HG03159 (cell line): ENCODE measurements at regions not wholly inside any gene's neighbourhood (a gene's known extent, or its start where the extent isn't known, plus 50 kb on each side); places are given as distances from the start of the nearest gene placed in this dataset.
"Not testable (repeated sequence)": the region's sequence is repeated elsewhere in the genome, so short reads cannot be mapped to it uniquely, and the experiment has no call there.

Source experiments
- ATAC-seq: cut with Tn5 transposase; IDR thresholded peaks from one replicate; pipeline ENCODE4 v1.9.1; 2021; ENCODE audit warnings: mild to moderate bottlenecking, moderate library complexity; ENCODE audit not compliant: unreplicated experiment

DNA sequence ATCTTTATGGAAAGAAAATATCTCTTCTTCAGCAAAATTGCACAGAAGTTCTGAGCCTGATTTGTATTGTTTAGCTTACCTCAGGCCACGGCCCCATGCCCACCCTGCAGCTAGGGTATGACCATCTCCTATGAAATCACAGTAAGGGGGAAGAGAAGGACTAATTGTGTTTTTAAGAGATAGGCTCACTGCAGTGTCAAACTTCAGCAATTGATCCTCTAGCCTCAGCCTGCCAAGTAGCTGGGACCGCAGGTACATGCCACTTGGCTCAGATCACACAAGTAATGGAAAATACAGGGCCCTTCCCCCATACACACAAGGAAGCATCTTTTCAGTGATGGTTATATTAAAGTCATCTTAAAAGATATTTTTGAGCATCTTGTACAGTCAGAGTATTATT, 60.0 kb downstream of the DMAC1 start:
- no peak for ATAC-seq

DNA sequence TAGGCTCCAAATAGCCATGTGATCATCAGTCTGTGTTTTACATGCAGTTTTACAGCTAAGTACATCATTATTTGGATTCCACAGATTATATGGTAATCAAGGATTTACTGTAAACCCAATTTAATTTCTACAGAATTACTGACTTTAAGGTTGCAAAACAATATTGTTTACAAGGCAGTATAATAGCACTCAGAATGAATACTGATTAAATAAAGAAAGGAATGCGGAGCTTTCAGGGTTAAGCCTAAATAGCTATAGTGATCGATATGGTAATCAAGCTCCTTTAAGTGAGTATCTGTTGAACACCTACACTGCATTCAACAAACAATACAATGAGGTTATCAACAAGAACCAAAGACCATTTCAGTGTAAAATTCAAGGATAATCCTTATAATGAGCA, 64.3 kb downstream of the DMAC1 start:
- no peak for ATAC-seq

DNA sequence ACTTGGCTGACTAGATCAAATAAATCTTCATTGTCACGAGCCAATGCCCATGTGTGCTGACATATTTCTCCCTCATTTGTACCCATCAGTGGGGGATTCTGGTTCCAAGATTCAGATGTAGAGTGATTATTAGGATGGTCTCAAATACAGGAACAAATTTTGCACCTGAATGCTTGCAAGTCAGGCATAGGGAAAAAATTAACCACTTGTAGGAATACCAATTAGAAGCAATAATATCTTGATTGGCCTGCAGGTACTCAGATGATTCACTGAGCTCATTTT, 69.5 kb downstream of the DMAC1 start:
- ATAC-seq, result no peak

DNA sequence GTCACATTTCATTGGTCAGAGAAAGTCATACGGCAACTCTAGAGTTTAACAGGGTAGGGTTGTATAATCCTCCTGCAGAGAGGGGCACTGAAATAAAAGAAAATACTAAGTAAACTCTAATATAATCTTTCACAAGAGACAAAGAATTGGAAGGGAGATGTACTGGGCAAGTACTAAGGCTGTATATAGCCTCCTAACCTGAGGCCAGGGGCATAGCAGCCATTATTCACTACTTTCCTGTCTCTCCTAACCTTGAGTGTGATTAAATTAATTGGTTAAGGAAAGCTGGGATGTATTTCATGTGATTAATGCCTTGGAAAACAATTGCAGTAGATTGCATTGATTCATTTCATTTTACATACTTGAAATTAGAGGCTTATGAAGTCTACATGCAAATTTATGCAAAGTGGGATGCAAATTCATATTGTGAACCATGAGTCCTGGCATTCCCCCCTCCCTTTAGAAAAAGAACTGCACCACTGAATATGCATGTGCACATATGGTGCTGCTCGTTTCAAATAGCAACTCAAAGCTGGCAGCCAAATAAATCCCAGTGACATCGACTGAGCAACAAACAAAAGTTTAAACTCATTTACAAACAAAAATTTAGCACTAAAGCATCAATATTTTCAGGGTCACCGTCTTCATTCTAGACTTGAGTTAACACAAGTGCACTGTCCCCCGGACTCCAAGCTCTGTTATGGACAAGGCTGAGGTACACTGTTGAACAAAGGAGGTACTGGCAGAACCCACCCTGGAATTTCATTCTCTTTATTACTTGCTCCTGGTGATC, 70.0 kb downstream of the DMAC1 start:
- no peak for ATAC-seq

DNA sequence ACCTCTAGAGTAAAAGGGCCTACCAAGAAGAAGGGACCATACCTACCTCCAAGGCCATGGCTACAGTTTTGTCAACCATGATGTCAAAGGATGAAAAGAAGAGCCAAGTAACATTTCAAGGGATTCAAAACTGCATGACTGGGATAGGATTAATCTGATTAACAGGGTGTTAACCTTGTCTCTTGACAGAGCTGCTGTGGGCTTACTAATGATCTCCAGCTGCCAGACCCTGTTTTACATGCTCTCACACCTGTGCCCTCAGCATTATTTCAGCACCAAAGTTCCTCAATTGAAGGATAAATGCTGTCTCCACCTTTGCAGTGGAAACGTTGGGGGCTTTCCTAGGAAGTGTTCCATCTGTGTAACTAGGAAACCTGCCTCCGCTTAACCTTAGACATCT, 78.3 kb downstream of the DMAC1 start:
- no peak for ATAC-seq

DNA sequence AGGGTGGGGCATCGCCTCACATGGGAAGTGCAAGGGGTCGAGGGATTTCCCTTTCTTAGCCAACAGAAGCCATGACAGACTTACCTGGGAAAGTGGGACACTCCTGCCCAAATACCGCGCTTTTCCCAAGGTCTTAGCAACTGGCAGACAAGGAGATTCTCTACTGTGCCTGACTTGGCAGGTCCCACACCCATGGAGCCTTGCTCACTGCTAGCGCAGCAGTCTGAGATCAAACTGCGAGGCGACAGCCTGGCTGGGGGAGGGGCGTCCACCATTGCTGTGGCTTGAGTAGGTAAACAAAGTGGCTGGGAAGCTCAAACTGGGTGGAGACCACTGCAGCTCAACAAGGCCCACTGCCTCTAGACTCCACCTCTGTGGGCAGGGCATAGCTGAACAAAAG, 86.5 kb downstream of the DMAC1 start:
- ATAC-seq, result not testable (repeated sequence)

DNA sequence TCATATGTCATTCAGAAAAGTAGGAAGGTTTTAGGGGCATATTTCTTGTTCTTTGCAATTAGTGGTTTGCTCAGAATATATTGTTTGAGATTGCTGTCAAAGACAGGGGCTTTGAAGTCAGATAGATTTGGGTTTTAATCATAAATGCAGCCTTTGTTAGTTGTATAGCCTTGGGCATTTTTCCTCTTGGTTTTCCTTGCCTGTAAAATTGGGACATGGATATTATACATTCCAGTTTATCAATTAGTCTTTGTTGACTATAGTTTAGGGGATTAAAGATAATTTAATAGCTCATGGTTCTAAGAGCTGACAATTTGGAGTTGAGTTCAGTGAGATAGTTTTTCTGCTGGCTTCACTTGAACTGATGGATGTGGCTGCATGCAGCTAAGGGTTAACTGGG, 88.9 kb downstream of the DMAC1 start:
- no peak for ATAC-seq

DNA sequence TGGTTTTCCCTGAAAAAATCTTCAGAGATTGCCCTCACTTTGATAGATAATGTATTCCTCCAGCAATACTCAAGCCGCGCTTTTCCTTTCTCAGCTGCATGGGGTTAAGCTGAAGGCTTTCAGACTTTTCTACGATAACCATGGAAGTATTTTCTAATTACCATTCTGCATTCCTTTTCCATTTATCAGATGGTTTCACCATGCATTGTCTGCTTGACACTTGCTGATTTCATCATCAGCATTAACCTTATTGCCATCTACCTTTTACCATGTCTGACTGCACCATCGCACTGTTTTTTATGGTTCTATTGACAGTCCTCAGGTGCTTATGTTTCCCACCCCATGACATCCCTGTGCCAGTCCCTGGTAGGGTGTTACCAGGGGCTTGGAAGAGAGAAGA, 91.6 kb downstream of the DMAC1 start:
- no peak for ATAC-seq

DNA sequence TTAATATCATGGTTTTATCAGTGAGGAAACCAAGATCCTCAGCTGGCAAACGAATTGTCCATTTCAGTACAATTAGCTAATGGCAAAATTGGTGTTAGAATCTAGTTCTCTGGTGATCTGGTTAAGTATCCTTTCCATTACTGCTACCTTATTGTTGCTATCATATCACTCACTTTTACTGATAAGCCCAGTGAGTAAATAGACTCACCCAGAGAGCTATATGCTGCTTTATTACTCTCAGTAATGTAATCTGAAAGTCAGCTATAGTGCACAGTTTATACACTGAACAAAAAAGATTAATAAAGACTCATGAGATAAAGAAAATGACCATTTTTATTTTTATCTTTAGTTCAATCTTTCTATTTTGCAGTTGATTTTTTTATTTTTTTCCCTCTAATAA, 95.0 kb downstream of the DMAC1 start:
- ATAC-seq, result no peak

DNA sequence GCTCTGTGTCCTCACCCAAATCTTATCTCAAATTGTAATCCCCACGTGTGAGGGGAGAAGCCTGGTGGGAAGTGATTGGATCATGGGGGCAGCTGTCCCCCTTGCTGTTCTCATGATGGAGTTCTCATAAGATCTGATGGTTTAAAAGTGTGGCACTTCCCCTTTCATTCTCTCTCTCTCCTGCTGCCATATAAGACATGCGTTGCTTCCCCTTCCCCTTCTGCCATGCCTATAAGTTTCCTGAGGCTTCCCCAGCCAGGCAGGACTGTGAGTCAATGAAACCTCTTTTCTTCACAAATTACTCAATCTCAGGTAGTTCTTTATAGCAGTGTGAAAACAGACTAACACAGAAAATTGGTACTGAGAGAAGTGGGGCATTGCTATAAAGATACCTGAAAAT, 107.7 kb downstream of the DMAC1 start:
- ATAC-seq, result no peak

DNA sequence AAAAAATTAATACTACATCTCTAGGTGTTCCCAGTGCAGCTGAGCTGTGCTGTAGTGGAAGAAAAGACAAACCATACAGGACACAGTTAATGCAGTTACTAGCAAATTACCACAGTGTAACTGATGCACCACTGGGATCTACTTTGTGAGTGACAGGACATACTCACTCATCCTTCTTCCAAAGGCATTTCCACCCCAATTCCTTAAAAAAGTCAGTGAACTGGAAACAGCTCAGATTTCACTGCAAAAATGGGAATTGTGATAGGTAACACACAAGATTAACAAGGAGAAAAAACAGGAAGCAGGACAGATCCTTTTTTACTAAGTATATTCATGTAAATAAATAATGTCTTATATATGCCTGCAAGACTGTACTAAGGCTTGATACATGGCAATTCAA, 109.6 kb downstream of the DMAC1 start:
- no peak for ATAC-seq

DNA sequence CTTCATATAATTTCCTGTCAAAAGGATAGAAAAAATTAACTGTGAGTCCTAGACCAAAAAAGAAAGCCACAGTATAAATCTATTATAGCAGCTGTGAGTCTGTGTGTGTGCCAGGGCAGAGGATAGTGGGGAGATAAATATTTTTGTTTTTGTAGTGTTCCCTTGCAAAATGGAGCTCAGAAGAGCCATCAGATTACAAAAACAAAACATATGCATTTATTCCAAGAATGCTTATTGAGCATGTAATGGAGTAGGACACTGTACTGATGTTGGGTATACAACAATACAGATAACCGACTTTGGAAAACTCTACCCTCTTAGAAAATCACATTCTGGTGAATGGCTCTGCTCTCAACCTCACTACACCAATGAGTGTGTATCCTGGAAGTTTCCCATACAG, 111.0 kb downstream of the DMAC1 start:
- no peak for ATAC-seq

DNA sequence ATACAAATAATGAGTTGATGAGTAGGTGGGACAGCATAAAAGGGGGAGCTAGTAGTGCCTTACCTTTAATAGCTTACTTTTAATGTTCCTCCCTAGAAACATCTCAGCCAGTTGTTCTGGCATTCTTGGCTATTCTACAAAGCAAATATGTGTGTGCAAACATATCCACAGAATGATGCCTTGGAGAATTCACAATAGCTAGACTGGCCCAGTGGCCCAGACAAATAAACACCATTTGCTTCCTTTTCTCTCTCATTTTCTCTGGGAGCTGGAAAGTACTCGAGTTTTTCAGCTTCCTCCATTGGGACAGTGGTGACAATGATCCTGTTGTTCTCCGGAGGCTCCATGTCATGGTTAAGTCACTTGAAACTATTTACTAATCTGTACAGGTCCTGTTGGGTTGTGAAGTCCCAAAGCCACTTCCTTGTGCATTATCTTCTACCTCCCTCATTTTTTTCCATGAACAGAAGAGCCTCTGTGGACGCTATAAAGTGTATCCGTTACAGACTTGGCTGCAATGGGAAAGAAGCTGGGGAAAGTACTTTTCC, 122.9 kb downstream of the DMAC1 start:
- ATAC-seq, result no peak

DNA sequence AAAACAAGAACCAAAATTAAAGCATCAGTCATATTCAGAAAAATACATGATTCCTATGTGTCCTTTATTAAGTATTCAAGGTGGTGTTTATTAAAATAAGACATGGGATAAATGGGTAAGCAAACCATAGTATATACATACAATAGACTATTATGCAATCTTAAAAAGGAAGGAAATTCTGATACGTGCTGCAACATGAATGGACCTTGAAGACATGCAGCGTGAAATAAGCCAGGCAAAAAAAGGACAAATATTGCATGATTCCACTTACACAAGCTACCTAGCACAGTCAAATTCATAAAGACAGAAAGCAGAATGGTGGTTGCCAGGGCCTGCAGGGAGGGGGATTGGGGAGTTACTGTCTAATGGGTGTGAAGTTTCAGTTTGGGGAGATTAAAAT, 127.7 kb downstream of the DMAC1 start:
- ATAC-seq, result no peak

DNA sequence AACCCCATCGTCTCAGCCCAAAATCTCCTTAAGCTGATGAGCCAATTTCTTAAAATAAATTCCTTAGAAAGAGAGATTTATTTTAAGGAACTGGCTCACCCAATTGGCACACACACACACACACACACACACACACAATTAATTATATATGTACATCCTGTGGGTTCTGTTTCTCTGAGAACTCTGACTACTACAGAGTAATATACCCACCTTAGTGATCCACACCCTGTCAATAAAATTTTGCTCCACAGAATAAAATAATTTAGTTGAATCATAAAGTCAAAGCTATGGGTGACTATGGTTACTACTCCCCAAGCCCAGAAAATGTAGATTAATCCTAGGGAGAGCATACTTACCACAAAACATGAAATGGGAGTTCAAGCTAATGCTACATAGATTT, 131.0 kb downstream of the DMAC1 start:
- no peak for ATAC-seq

DNA sequence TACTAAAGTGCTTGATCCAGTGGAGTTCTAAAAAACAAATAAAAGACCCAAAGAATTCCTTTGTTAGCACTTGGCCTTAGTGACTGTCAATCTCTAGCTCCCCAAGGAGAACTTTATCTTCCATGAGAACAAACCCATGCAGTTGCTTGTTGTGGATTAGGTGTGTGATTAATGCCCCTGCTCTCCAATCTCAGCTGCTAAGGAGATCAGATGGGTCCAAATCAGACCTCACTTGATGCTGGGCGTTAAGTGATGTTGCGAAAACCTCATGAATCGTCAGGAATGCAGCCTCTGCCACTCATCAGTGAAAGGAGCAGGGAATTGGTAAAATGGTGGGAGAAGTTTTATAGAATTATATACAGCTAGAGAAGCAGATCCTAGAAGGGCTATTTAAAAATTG, 133.7 kb downstream of the DMAC1 start:
- ATAC-seq, result no peak

DNA sequence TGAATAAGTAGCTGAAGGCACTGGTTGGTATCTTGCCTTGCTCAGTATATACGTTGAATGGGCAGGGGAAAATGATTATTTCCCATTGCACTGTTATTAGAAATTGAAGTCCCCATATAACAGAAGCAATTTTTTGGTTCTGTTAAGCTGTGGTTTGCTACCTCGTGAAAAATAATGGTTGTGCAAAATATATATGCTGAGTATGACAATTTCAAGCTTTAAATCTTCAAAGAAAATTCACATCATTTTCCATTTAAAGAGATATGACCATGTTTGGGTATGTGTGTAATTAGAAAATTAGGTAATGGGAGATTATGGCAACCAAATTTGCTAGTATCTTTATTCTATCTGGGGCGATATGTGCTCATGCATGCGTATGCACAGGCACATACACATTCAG, 139.8 kb downstream of the DMAC1 start:
- no peak for ATAC-seq

DNA sequence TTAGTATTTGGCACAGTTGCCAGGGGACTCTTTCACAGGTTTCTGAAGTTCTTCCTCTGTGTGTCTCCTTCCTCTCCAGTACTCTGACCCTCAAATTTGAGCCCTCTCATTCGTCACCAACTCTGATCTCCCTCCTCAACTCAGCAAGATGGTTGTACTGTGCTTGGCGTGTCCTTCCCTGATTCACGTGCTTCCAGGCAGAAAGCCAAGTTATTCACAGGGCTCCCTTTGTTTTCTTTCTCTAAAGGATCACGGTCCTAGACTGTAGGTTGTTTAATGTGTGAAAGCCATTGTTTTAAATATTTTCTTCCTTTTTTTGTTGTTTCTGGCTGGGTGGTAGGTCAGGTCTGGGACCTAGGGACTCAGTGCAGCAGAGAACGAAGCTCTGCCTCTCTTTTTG, 142.9 kb downstream of the DMAC1 start:
- ATAC-seq, result no peak

DNA sequence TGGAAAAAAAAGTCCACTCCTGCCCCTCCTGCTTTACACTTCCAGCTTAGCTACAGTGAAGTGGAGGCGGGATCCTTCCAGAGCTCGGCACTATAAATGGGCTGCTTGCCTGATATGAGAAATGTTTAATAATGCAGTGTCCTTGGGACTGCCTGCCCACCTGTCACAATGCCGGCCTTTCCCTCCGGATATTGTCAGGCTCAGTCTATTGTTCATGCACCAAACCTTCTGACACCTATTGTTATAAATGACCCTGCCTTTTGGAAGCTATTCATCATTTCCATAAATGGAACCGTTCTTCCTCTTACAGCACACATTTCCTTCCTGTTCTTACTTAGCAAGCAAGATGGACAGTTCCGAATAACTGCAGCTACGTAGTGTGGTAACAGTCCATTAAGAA, 146.3 kb downstream of the DMAC1 start:
- no peak for ATAC-seq

DNA sequence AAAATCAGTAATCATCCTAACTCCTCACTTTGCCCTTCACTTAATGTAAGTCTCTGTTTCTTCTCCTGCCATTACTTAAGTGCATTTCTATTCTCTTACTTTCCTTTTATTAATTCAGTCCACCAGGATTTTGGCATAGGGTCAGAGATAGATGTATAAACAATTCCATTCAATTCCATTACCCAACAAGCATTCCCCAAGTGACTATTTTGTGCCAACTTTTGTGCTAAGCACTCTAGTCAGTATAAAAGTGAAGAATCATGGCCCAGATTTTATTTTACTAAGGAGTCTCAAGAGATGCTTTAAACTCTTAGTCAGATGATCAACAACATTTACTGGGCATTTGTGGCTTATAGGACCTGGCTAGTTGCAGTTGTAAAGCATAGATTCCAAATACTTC, 159.3 kb downstream of the DMAC1 start:
- ATAC-seq, result no peak

DNA sequence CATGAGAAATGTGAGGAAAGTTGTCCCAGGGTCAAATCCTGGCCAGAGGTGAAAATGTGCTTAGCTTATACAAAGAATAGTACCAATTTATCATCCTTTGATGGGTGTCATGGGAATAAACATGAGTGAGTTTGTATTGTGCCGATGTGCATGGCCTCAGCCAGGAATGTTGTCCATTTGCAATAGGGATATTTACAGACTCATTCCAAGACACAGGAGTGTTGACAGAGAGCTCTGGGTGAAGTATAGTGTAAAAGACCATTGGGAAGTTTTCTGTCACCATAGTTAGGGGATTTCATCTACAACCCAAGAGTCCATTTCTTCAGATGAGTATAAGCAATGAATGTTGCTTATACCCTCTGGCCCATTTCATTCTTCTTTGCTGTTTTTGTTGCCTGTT, 160.1 kb downstream of the DMAC1 start:
- no peak for ATAC-seq

DNA sequence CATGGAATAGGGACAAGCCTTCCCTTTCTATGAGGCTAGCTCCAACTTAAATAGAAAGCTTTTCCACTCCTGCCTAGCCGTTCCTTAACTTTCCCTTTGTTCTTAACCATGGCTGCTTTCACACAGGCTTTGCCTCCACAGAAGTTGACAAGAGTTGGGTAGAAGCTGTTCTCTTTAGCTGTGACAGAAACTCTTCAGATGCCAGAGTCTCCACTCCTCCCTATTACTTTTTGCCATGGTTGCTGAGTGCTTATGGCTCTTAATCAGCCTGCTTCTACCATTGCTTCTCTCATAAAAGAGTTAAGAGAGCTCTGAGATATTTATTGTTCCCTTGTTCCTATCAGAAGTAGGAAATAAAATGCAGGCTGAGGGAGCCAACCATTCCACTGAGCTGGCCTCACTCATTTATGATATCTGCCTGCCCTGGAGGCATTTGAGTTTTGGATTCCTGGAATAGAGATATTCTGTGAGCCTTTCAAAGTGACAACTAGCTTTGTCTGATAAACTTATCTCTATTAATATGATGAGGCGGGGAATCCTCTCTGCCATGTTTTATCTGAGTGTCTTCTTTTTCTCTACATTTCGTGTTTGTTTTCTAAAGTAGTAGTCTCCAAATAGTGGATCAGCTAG, 162.6 kb downstream of the DMAC1 start:
- ATAC-seq, result no peak

DNA sequence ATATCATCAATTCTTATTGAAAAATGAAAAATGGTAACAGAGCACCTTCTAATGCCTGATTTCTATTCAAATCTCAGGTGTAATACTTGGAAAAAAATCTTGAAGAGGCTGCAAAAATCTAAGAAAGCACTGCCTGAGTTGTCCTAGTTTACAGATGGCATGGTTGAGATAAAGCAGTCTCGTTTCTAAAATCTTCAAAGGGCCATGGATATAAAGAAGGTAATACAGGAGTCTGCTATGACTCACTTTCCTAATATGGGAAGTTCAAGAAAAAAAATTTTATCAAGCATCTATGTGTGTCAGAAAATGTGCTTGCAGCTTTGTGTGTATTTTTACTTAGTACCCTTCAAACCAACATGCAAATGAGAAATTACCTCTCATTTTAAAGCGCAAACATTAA, 163.3 kb downstream of the DMAC1 start:
- no peak for ATAC-seq
